Liver (tissue), 8 donors: ENCODE measurements at regions not wholly inside any gene's neighbourhood (a gene's known extent, or its start where the extent isn't known, plus 50 kb on each side); places are given as distances from the start of the nearest gene placed in this dataset.

Source experiments
- DNase-seq: peaks from one replicate; pipeline ENCODE4 v3.0.0-alpha.2; 2017; ENCODE audit warnings: low spot score
- H3K27ac ChIP-seq, 2 donors: one replicate each; pipeline ENCODE4 v1.7.0; 2013; ENCODE audit warnings: inconsistent platforms in 2 of 2, low read length in 2 of 2, control low read depth in 1 of 2, low read depth in 1 of 2, mild to moderate bottlenecking in 1 of 2
- H3K27me3 ChIP-seq, 4 donors: one replicate each; pipeline versions ENCODE4 v1.6.1 to v1.7.0; 2013; ENCODE audit warnings: low read length in 3 of 4, inconsistent platforms in 1 of 4, mild to moderate bottlenecking in 1 of 4, moderate library complexity in 1 of 4; ENCODE audit not compliant: control insufficient read depth in 4 of 4, insufficient read depth in 4 of 4
- H3K36me3 ChIP-seq, 4 donors: one replicate each; pipeline versions ENCODE4 v1.6.1 to v1.7.0; 2013; ENCODE audit warnings: low read length in 3 of 4, mild to moderate bottlenecking in 3 of 4, low read depth in 1 of 4, moderate library complexity in 1 of 4; ENCODE audit not compliant: control insufficient read depth in 4 of 4, insufficient read depth in 3 of 4
- H3K4me1 ChIP-seq, 4 donors: one replicate each; pipeline versions ENCODE4 v1.6.1 to v1.7.0; 2013; ENCODE audit warnings: low read length in 3 of 4, mild to moderate bottlenecking in 3 of 4, moderate library complexity in 1 of 4; ENCODE audit not compliant: control insufficient read depth in 4 of 4, insufficient read depth in 4 of 4
- H3K4me3 ChIP-seq, 3 donors: one replicate each; pipeline versions ENCODE4 v1.6.1 to v1.7.0; 2013; ENCODE audit warnings: low read length in 3 of 3, control low read depth in 1 of 3, low read depth in 1 of 3, mild to moderate bottlenecking in 1 of 3
- H3K9ac ChIP-seq, 2 donors: one replicate each; pipeline ENCODE4 v1.7.0; 2013; ENCODE audit warnings: low read length in 2 of 2, mild to moderate bottlenecking in 2 of 2, moderate library complexity in 2 of 2, control low read depth in 1 of 2, low read depth in 1 of 2
- H3K9me3 ChIP-seq, 4 donors: one replicate each; pipeline versions ENCODE4 v1.6.1 to v1.7.0; 2013; ENCODE audit warnings: low read length in 3 of 4; ENCODE audit not compliant: control insufficient read depth in 4 of 4
- ATF3 ChIP-seq: IDR thresholded peaks from 2 replicates; pipeline ENCODE4 v1.6.1; 2016; ENCODE audit warnings: antibody characterized with exemption
- CTCF ChIP-seq: fragments of 150-350 bp; IDR thresholded peaks from 2 replicates; pipeline ENCODE4 v1.5.1; 2017; ENCODE audit warnings: improper control_type of control experiment, low read depth, low read length; ENCODE audit not compliant: missing input control
- EGR1 ChIP-seq, 2 donors: IDR thresholded peaks; 2 replicates each; pipeline ENCODE4 v1.6.1; 2016 to 2018; ENCODE audit warnings: antibody characterized with exemption in 2 of 2, low read depth in 2 of 2
- FOXA1 ChIP-seq: IDR thresholded peaks from 2 replicates; pipeline ENCODE4 v1.6.1; 2016; ENCODE audit warnings: antibody characterized with exemption
- HNF4A ChIP-seq, 2 donors: conservative IDR thresholded peaks; 2 replicates each; pipeline ENCODE4 v1.6.1; 2016; ENCODE audit warnings: antibody characterized with exemption in 2 of 2, mild to moderate bottlenecking in 2 of 2
- HNF4G ChIP-seq: IDR thresholded peaks from 2 replicates; pipeline ENCODE4 v1.6.1; 2016; ENCODE audit warnings: antibody characterized with exemption
- JUND ChIP-seq, 2 donors: IDR thresholded peaks; 2 replicates each; pipeline ENCODE4 v1.6.1; 2016; ENCODE audit warnings: antibody characterized with exemption in 2 of 2
- MAX ChIP-seq: IDR thresholded peaks from 2 replicates; pipeline ENCODE4 v1.6.1; 2016; ENCODE audit warnings: antibody characterized with exemption
- RAD21 ChIP-seq, 2 donors: IDR thresholded peaks; 2 replicates each; pipeline ENCODE4 v1.6.1; 2016; ENCODE audit warnings: antibody characterized with exemption in 2 of 2, mild to moderate bottlenecking in 2 of 2
- REST ChIP-seq: IDR thresholded peaks from 2 replicates; pipeline ENCODE4 v1.6.1; 2016; ENCODE audit warnings: antibody characterized with exemption, mild to moderate bottlenecking
- RXRA ChIP-seq, 2 donors: IDR thresholded peaks; 2 replicates each; pipeline ENCODE4 v1.6.1; 2017 to 2018; ENCODE audit warnings: antibody characterized with exemption in 2 of 2, mild to moderate bottlenecking in 1 of 2
- YY1 ChIP-seq: IDR thresholded peaks from 2 replicates; pipeline ENCODE4 v1.6.1; 2016; ENCODE audit warnings: antibody characterized with exemption, mild to moderate bottlenecking
- ZBTB33 ChIP-seq: IDR thresholded peaks from 2 replicates; pipeline ENCODE4 v1.6.1; 2016; ENCODE audit warnings: antibody characterized with exemption
- WGBS: extraction: QIAGEN DNeasy Blood & Tissue Kit; methylation state at CpG from one replicate; pipeline ENCODE4 v1.1.7; 2013; 5-methylcytosine and 5-hydroxymethylcytosine counted together
- donor health status: healthy.
- donor health status: healthy.
- donor health status: healthy.
- donor health status: healthy.
- donor health status: healthy.

- TF ChIP-seq CTCF (no peak), EGR1 (IDR thresholded peaks at IDR 0.05; ENCODE audit: low read depth in 2 of 2) (no peak), JUND (IDR thresholded peaks at IDR 0.05) (peak; percentile 52 to 64), MAX (peak; percentile 36)
Measured at GRCh38 chrX:67100031-67100884, 443.6 kb upstream of the AR start (continued).

- Histone ChIP-seq H3K9me3 (no peaks in the 10 kb centered on the region), H3K36me3 (no peaks in the 10 kb centered on the region), H3K27ac (no peak overlapping the region), H3K9ac (no peak overlapping the region), H3K4me3 (no peak overlapping the region), H3K27me3 (no peaks in the 10 kb centered on the region), H3K4me1 (peaks cover 0 to 5% (median under 1%) of the 10 kb centered on the region in 4 donors)
- TF ChIP-seq EGR1 (IDR thresholded peaks at IDR 0.05; ENCODE audit: low read depth in 2 of 2) (no peak), RXRA (IDR thresholded peaks at IDR 0.05) (no peak), YY1 (no peak), MAX (no peak), ATF3 (no peak), RAD21 (IDR thresholded peaks at IDR 0.05) (no peak), HNF4G (no peak), HNF4A (conservative IDR thresholded peaks at IDR 0.05) (no peak), REST (no peak), ZBTB33 (no peak), FOXA1 (no peak)
- 98% methylated on average over 2 of the region's 2 CpGs for WGBS
- no peak for DNase-seq
Measured at GRCh38 chrX:67094061-67094460, 449.8 kb upstream of the AR start.
